Activated CD4-positive, alpha-beta T cell treated with anti-CD3 and anti-CD28 coated beads, Interleukin-2, amount 50 U/mL, for 4 hours (primary cell): ENCODE measurements at regions not wholly inside any gene's neighbourhood (a gene's known extent, or its start where the extent isn't known, plus 50 kb on each side); places are given as distances from the start of the nearest gene placed in this dataset.

Experiments used
- DNase-seq, 2 experiments: peaks; one replicate each; pipeline ENCODE4 v3.0.0-alpha.2; 2020

GRCh38 chr1:222157612-222158011 is 390.3 kb downstream of the HHIPL2 start:
- DNase-seq = no peak

DNA sequence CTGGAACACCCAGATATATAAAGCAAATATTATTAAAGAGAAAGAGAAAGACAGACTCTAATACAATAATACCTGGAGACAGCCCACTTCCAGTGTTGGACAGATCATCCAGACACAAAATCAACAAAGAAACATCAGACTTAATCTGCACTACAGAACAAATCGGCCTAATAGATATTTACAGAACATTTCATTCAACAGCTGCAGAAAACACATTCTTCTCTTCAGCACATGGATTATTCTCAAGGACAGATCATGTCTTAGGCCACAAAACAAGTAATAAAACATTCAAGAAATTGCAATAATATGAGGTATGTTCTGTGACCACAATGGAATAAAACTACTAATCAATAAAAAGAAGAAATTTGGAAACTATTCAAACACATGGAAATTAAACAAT is 398.3 kb upstream of the DUSP10 start:
- DNase-seq = no peak

DNA sequence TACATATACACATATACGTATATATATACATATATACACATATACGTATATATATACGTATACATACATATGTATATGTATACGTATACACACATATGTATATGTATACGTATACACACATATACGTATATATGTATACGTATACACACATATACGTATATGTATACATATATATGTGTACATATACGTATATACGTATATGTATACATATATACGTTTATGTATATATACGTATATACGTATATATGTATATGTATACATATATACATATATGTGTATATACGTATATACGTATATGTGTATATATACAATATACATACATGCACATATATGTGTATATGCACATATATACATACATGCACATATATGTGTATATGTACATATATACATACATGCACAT is 396.2 kb upstream of the DUSP10 start:
- DNase-seq = no peak

DNA sequence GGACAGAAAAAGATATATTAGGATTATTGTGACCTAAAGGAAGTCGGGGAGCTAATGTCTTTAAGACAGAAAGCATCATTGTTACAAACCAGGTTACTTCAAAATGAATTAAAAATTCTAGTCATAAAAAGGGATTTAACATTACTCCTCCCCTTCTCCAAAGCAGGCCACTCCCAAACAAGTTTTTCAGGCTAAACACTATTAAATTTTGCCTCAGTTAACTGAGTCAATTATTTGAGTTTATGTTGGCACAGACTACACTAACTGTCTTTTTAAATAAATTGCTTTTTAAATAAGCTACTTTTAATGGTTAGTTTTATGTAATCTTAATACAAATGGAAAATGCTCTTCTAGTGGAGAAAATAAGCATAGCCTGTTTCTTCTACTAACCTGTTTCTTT is 395.0 kb upstream of the DUSP10 start:
- no peak for DNase-seq

DNA sequence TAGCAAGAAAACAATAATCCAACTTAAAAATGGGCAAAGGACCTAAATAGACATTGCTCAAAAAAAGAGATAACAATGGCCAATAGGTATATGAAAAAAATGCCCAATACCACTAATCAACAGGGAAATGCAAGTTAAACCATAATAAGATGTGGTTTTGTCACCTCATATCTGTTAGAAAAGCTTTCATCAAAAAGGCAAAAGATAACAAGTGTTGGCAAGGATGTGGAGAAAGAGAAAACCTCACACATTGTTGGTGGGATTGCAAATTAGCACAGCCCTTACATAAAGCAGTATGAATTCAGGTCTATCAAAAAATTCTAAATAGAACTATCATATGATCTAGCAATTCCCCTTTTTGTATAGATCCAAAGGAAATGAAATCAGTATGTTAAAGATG is 387.2 kb upstream of the DUSP10 start:
- no peak for DNase-seq

GRCh38 chr1:222127526-222128152 is 385.8 kb upstream of the DUSP10 start:
- DNase-seq = no peak

GRCh38 chr1:222127096-222127495 is 385.2 kb upstream of the DUSP10 start:
- DNase-seq = no peak

- DNase-seq = no peak
Measured at GRCh38 chr1:222126052-222126451, 384.2 kb upstream of the DUSP10 start.

- DNase-seq = no peak
Measured at GRCh38 chr1:222124602-222125001, 382.7 kb upstream of the DUSP10 start.

DNA sequence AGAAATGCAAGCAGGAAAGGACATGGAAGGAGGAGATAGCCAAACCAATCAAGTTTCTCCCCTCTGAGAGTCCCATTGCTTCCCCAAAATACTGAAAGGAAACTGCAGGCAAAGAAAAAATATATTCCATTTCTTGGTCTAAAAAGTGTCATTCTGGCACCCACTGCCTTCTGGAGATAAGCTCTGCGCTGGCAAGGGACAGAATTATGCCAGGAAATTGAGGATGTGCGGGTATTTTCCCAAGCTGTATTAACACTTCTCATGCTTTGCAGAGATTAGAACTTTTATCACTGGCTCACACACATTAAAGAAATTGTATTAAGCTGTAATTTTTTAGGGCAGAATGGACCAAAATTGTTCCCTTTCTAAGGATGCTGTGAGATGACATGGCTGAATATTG is 381.2 kb upstream of the DUSP10 start:
- no peak for DNase-seq

- no peak for DNase-seq
Measured at GRCh38 chr1:222117809-222118208, 375.9 kb upstream of the DUSP10 start.

DNA sequence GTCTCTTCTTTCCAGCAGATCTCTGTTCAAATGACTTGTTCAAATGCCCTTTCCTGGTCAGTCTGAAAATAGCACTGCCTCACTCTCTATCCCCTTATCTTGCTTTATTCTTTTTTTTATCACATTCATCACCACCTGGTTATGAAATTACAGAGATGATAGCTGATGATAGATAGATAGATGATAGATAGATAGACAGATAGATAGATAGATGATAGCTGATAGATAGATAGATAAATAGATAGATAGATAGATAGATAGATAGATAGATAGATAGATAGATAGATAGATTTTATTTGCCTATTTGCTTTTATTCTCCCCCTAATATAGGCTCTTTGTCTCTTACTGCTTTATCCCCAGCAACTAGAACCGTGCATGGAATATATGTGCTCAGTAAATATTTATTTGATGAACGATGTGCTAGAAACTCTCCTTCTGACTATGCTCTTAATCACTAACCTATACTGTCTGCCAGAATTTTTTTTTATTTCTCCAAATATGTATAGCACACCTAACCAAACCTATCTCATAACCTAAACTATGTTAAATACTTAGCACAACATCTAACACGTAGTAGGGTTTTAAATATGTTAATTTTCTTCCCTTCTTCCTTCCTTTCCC is 372.8 kb upstream of the DUSP10 start:
- DNase-seq = no peak

DNA sequence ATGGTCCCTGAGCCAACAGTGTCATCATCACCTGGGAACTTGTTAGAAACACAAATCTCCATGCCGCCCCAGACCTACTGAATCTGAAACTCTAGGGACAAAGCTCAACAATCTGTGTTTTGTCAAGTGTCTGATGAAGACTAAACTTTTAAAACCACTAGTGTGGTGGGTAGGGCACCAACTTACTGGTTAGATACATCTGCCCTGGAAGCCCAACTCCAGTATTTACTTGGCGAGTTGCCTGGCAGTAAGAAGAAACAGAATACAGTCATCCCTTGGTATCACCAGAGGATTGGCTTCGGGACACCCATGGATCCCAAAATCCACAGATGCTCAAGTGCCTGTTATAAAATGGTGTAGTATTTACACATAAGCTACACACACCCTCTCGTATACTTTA is 367.9 kb upstream of the DUSP10 start:
- DNase-seq = no peak

- no peak for DNase-seq
Measured at GRCh38 chr1:222107975-222108374, 366.1 kb upstream of the DUSP10 start.

DNA sequence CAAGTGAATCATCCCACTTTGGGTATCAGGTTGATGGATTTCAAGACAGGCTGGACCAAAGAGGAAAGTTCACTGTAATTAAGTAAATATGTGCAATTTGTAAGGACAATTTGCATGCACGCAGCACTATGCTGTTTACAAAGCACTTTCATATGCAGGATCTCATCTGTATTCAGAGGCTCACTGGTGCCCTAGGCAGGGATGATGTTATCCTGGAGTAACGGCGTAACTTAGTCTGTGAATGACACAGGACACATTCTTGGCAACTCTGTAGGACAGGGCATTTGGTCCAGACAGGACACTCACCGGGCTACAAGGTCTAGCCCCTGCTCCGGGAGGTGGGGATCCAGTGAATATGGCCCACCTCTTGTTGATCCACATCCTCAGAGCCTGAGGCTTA is 365.4 kb upstream of the DUSP10 start:
- no peak for DNase-seq

DNA sequence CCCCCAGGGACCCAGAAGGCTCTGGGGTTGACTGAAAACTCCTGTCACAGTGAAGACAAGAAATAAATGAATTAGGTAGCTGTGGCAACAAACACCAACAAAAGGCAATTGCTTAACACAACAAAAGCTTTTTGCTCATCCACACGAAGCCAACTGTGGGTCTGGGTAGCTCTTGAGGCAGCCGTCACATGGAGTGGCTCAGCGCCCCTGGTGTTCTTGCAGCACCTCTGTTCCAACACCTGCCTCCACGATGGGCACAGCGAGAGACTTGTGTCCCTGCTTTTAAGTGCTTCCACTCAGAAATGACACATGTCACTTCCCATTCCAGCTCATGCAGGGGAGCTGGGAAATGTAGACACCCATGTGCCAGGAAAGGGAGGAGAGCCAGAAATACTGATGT is 364.5 kb upstream of the DUSP10 start:
- no peak for DNase-seq

DNA sequence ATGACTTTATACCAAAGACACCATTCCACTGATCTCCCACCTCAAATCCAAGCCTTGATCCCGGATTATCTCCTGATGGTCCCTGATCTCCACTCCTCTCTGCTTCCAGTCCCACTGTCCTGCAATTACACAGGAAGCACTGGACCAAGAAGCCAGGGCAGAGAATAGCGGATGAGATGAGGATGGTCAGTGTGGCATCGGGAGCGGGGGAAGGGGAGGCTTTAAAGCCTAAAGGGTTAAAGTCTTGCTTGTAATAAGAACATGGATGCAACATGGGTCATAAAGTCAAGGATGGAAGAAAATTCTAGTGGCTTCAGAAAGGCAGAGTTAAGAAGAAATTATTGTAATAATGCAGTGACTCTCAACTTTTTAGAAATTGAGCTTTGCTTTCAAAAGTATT is 364.0 kb upstream of the DUSP10 start:
- DNase-seq = no peak

DNA sequence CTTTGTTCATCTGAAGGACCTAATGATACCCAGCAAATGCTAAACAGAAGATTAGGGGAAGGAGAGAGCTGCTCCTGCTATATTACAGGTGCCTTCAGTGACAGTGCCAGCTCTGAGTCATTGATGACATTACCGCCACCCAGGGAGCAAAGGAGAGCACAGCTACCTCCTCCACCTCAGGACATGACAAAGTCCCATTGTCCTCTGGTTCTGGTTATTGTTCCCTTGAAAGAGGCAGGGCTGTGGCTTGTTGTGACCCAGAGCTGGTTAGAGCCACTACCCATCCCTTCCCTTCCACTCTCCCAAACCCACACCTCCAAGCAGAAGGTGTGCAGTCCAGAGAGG is 363.5 kb upstream of the DUSP10 start:
- DNase-seq = no peak

DNA sequence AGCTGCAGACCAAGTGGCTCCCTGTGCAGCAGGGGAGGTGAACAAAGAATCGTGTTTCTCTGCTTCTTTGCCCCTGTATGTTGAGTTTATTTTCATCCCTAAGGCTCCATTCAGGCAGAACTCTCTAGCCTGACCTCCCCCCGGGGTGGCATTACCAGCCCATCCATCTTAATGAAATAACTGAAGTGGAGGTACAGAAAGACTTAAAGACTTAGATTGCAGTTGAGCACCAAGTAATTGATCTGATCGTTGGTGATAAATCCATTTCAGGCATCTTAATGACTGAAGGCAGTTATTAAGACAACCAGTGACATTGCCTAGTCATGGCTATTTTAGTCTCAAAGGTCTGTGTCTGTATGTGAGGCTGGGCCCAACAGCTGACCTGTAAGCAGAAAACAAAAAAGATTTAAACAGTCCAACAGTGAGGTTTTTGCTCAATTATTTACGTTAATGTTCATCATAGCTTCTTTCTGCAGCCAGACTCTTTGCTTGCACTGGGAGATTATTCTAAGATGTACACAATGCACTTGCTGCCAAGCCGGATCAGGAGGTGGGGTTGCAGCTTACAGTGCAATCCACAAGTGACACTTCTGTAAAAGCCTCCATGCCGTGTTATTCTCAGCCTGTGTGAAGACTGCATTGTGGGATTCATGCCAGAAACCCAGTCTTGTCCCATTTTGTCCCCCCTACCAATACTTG is 363.0 kb upstream of the DUSP10 start:
- DNase-seq = no peak

- no peak for DNase-seq
Measured at GRCh38 chr1:222104097-222104496, 362.2 kb upstream of the DUSP10 start.

DNA sequence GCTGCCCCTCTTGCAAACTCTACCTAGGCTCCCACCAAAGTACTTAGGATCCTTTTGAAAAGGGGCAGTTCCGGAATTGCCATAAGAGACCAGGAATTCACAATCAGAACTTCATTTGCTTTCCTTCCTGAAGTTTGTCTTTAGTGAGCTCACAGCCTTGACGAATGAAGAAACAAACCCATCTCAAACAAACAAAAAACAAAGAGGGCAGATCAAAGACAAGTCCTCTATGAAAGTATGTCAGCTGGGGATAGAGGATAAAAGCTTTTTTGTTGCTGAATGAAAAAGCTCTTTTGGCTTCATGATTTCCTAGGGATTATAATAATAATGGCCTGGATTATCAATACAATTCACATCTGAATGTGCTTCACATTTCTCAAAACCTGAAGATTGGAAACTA is 357.9 kb upstream of the DUSP10 start:
- DNase-seq = no peak

DNA sequence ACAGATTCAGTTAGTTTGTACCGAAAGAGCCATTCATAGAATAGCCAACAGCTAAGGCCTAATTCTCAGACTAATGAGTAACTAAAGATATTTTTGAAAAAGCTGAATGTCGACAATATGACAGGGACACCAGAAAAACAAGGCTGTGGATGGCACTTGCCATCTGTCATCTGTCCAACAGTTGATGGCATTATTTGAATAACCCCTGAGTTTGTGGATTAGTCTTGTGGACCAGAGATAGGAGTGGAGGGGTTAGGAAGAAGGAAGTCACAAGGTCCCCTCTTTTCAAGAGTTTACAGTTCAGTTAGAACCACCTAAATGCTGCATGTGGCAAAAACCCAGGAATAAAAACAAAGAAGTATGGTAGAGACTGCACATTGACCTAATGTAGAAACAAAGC is 356.5 kb upstream of the DUSP10 start:
- no peak for DNase-seq

DNA sequence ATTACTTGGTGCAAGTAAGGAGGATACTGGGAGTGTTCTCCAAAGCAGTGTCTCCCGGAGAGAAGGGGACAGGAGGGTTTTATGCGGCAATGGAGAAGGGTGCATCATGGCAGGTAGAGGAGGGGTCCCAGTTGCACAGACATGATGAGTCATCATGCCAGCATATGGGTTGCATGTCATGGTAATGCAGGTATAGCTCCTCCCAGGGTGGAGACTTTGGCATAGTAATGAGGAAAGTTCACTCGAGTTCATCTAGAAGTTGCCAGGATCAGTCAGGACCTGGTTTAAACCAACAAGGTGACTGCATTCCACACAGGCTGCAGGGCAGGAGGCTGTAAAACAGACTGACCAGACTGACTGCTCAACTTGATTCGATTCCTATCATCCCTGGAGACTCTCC is 355.7 kb upstream of the DUSP10 start:
- no peak for DNase-seq

GRCh38 chr1:222096883-222097282 is 355.0 kb upstream of the DUSP10 start:
- DNase-seq = no peak

GRCh38 chr1:222096476-222096772 is 354.5 kb upstream of the DUSP10 start:
- DNase-seq = no peak
